WERI-Rb-1 (cell line): ENCODE measurements at regions not wholly inside any gene's neighbourhood (a gene's known extent, or its start where the extent isn't known, plus 50 kb on each side); places are given as distances from the start of the nearest gene placed in this dataset.

Source experiments
- DNase-seq: peaks from one replicate; pipeline ENCODE4 v3.0.0-alpha.2; 2020
- H3K27ac ChIP-seq: fragments of 250-450 bp; sonication (Bioruptor Pico); 2 replicates; pipeline ENCODE4 v1.5.1; 2020; ENCODE audit warnings: mild to moderate bottlenecking, moderate library complexity
- H3K27me3 ChIP-seq: fragments of 250-450 bp; sonication (Bioruptor Pico); 2 replicates; pipeline ENCODE4 v1.5.1; 2021; ENCODE audit warnings: mild to moderate bottlenecking, low read depth, moderate library complexity; ENCODE audit not compliant: insufficient read depth, severe bottlenecking
- H3K36me3 ChIP-seq: fragments of 250-450 bp; sonication (Bioruptor Pico); 2 replicates; pipeline ENCODE4 v1.5.1; 2020; ENCODE audit warnings: mild to moderate bottlenecking, moderate library complexity
- H3K4me3 ChIP-seq: 2 replicates; pipeline ENCODE4 v1.5.1; 2011; ENCODE audit warnings: low read depth, mild to moderate bottlenecking, control low read depth, low read length
- H3K9me3 ChIP-seq: fragments of 250-450 bp; sonication (Bioruptor Pico); 2 replicates; pipeline ENCODE4 v1.5.1; 2021; ENCODE audit warnings: mild to moderate bottlenecking, moderate library complexity; ENCODE audit not compliant: severe bottlenecking
- CTCF ChIP-seq: IDR thresholded peaks from 2 replicates; pipeline ENCODE4 v1.5.1; 2011; ENCODE audit warnings: low read depth, mild to moderate bottlenecking, control low read depth, inconsistent platforms, low read length

DNA sequence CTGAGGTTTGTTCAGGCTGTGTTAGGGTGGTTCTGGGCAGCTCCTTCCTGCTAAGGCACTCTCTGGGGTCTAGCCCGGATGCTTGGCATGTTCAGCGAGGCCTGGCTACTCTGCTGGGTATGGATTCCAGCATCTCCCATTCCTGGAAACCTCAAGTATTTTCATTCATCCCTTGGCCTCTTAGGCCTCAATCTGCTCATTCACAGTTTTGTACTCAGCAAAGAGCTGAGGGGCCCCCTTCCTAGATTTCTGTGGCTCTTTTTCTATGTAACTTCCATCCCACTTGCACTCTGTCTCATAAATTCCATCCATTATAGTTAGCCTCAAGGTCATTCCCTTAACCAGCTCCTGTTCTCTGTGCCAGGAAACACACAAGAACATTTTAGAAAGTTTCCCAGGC lies 798.8 kb upstream of the HS6ST1 start:
- Histone ChIP-seq H3K27ac (no peak overlapping the region), H3K36me3 (no peaks in the 10 kb centered on the region)

DNA sequence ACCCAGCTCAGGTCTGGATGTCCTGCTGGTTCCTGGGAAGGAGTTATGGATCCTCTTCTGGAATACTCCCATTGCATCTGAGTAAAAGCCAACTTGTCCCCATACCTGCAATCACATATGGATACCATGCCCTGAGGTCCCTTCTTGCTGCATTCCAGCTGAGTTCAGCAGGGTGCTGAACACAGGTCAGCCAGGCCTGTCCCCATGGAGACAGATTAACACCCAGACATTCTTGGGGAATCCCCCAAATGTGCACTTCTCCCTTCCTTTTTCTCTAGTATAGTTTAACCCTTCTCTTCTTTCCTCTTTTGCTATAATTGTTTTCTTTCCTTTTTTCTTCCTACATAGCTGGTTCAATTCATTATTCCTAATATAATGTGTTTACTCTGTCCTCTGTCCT lies 799.6 kb upstream of the HS6ST1 start:
- Histone ChIP-seq H3K27me3 (no peaks in the 10 kb centered on the region), H3K36me3 (no peaks in the 10 kb centered on the region), H3K27ac (no peak overlapping the region), H3K9me3 (no peaks in the 10 kb centered on the region), H3K4me3 (no peak overlapping the region)
- no peak for TF ChIP-seq CTCF
- DNase-seq: no peak

More for the DNA sequence above, 798.8 kb upstream of the HS6ST1 start:
- TF ChIP-seq CTCF: no peak
- Histone ChIP-seq H3K27me3 (no peaks in the 10 kb centered on the region), H3K4me3 (no peak overlapping the region), H3K9me3 (no peaks in the 10 kb centered on the region)
- DNase-seq: no peak

GRCh38 chr2:129129087-129129486 lies 810.4 kb upstream of the HS6ST1 start:
- H3K36me3 ChIP-seq: no peaks in the 10 kb centered on the region
- no peak for TF ChIP-seq CTCF
- no peak overlapping the region for H3K4me3 ChIP-seq
- no peak overlapping the region for H3K27ac ChIP-seq
- no peaks in the 10 kb centered on the region for H3K27me3 ChIP-seq
- no peak for DNase-seq
- no peaks in the 10 kb centered on the region for H3K9me3 ChIP-seq

- no peaks in the 10 kb centered on the region for H3K9me3 ChIP-seq
- H3K4me3 ChIP-seq: no peak overlapping the region
- no peak for DNase-seq
- H3K36me3 ChIP-seq: no peaks in the 10 kb centered on the region
- no peaks in the 10 kb centered on the region for H3K27me3 ChIP-seq
- TF ChIP-seq CTCF: no peak
- H3K27ac ChIP-seq: no peak overlapping the region
Observed at GRCh38 chr2:129133692-129134641, 815.3 kb upstream of the HS6ST1 start.

DNA sequence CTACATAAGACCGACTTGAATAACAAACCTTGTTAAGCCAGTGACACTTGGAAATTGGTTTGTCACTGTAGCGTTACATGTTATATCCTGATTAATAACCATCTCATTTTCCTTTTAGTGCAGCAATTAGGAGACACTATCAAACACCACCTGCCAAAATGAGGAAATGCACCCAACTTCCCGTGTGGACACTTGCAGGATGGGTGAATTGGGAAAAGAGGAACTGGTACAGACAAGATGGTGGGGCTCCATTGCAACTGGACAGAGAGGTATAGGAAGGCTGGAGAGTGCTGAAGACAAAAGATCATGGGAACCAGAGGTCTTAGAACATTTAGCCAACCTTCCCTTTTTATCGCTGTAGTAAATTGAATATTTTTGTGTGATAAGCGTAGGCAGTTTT lies 816.3 kb upstream of the HS6ST1 start:
- H3K9me3 ChIP-seq: no peaks in the 10 kb centered on the region
- H3K36me3 ChIP-seq: no peaks in the 10 kb centered on the region
- H3K4me3 ChIP-seq: no peak overlapping the region
- no peak for TF ChIP-seq CTCF
- no peaks in the 10 kb centered on the region for H3K27me3 ChIP-seq
- DNase-seq: no peak
- H3K27ac ChIP-seq: no peak overlapping the region
